ENCODE measurements at regions not wholly inside any gene's neighbourhood (a gene's known extent, or its start where the extent isn't known, plus 50 kb on each side); places are given as distances from the start of the nearest gene placed in this dataset.

DNA sequence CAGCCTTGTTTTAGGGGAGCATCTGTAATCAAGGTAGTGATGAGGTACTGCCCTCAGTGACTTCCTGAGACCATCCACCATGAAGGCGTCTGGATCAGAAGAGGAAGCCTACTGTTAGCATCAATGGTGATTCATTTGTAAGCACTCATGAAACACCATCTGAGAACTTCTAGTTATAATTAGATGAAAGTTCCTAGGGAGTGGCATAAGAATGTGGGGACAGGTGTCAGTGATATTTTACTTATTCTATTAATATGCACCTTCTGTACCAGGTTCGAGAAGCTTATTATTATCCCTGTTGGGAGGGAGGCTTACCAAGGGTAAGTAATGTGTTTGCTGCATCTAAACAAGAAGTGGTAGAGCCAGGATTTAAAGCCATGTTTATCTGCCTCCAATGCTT lies 295.8 kb upstream of the TBL1XR1 start:
- TF ChIP-seq, protein P1, sequence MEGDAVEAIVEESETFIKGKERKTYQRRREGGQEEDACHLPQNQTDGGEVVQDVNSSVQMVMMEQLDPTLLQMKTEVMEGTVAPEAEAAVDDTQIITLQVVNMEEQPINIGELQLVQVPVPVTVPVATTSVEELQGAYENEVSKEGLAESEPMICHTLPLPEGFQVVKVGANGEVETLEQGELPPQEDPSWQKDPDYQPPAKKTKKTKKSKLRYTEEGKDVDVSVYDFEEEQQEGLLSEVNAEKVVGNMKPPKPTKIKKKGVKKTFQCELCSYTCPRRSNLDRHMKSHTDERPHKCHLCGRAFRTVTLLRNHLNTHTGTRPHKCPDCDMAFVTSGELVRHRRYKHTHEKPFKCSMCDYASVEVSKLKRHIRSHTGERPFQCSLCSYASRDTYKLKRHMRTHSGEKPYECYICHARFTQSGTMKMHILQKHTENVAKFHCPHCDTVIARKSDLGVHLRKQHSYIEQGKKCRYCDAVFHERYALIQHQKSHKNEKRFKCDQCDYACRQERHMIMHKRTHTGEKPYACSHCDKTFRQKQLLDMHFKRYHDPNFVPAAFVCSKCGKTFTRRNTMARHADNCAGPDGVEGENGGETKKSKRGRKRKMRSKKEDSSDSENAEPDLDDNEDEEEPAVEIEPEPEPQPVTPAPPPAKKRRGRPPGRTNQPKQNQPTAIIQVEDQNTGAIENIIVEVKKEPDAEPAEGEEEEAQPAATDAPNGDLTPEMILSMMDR (IDR thresholded peaks at IDR 0.05; ENCODE audit: low read length) = no peak
- TF ChIP-seq EZH2 (optimal IDR thresholded peaks at IDR 0.05; ENCODE audit: low read depth, low read length) = no peak

All from MM.1S (cell line).